ENCODE measurements at regions not wholly inside any gene's neighbourhood (a gene's known extent, or its start where the extent isn't known, plus 50 kb on each side); places are given as distances from the start of the nearest gene placed in this dataset.

DNA sequence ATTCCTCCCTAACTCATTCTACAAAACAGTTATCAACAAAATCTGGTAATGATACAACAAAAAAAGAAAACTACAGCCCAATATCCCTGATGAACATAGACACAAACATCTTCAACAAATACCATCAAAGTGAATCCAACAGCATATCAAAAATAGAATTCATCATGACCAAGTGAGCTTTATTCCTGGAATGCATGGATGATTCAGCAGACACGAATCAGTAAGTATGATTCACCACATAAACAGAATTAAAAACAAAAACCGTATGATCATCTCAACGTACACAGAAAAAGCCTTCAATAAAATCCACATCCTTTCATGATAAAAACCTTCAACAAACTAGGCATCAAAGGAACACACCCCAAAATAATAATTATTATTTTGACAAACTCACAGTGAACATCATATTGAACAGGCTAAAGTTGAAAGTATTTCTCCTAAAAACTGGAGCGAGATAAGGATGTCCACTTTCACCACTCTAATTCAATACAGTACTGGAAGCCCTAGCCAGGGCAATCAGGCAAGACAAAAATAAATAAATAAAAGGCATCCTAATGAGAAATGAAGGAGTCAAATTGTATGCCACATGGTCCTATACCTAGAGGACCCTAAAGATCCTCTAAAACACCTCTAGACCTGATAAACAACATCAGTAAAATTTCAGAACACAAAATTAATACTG, 305.1 kb upstream of the RGMB start:
- TF ChIP-seq POLR2AphosphoS5 (IDR thresholded peaks at IDR 0.05; ENCODE audit: low read depth, low read length) (no peak), SIN3A (IDR thresholded peaks at IDR 0.05; ENCODE audit: borderline replicate concordance, insufficient read depth, low read depth, low read length) (no peak)
- TF ChIP-seq, protein P1, sequence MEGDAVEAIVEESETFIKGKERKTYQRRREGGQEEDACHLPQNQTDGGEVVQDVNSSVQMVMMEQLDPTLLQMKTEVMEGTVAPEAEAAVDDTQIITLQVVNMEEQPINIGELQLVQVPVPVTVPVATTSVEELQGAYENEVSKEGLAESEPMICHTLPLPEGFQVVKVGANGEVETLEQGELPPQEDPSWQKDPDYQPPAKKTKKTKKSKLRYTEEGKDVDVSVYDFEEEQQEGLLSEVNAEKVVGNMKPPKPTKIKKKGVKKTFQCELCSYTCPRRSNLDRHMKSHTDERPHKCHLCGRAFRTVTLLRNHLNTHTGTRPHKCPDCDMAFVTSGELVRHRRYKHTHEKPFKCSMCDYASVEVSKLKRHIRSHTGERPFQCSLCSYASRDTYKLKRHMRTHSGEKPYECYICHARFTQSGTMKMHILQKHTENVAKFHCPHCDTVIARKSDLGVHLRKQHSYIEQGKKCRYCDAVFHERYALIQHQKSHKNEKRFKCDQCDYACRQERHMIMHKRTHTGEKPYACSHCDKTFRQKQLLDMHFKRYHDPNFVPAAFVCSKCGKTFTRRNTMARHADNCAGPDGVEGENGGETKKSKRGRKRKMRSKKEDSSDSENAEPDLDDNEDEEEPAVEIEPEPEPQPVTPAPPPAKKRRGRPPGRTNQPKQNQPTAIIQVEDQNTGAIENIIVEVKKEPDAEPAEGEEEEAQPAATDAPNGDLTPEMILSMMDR (IDR thresholded peaks at IDR 0.05) = no peak
- TF ChIP-seq, protein P2, sequence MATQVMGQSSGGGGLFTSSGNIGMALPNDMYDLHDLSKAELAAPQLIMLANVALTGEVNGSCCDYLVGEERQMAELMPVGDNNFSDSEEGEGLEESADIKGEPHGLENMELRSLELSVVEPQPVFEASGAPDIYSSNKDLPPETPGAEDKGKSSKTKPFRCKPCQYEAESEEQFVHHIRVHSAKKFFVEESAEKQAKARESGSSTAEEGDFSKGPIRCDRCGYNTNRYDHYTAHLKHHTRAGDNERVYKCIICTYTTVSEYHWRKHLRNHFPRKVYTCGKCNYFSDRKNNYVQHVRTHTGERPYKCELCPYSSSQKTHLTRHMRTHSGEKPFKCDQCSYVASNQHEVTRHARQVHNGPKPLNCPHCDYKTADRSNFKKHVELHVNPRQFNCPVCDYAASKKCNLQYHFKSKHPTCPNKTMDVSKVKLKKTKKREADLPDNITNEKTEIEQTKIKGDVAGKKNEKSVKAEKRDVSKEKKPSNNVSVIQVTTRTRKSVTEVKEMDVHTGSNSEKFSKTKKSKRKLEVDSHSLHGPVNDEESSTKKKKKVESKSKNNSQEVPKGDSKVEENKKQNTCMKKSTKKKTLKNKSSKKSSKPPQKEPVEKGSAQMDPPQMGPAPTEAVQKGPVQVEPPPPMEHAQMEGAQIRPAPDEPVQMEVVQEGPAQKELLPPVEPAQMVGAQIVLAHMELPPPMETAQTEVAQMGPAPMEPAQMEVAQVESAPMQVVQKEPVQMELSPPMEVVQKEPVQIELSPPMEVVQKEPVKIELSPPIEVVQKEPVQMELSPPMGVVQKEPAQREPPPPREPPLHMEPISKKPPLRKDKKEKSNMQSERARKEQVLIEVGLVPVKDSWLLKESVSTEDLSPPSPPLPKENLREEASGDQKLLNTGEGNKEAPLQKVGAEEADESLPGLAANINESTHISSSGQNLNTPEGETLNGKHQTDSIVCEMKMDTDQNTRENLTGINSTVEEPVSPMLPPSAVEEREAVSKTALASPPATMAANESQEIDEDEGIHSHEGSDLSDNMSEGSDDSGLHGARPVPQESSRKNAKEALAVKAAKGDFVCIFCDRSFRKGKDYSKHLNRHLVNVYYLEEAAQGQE (IDR thresholded peaks at IDR 0.05; ENCODE audit: insufficient read depth in 1 of 2, low read depth in 2 of 2, low read length in 1 of 2) = no peak
